HG03571 (cell line): ENCODE measurements at regions not wholly inside any gene's neighbourhood (a gene's known extent, or its start where the extent isn't known, plus 50 kb on each side); places are given as distances from the start of the nearest gene placed in this dataset.
"Not testable (repeated sequence)": the region's sequence is repeated elsewhere in the genome, so short reads cannot be mapped to it uniquely, and the experiment has no call there.

Experiments used
- ATAC-seq: cut with Tn5 transposase; IDR thresholded peaks from one replicate; pipeline ENCODE4 v1.9.1; 2021; ENCODE audit not compliant: unreplicated experiment

GRCh38 chr3:28139288-28139687 lies 102.1 kb upstream of the CMC1 start:
- ATAC-seq = no peak

- no peak for ATAC-seq
These were observed 101.3 kb upstream of the CMC1 start for GRCh38 chr3:28139967-28140634.

GRCh38 chr3:28140664-28141063 lies 100.8 kb upstream of the CMC1 start:
- no peak for ATAC-seq

DNA sequence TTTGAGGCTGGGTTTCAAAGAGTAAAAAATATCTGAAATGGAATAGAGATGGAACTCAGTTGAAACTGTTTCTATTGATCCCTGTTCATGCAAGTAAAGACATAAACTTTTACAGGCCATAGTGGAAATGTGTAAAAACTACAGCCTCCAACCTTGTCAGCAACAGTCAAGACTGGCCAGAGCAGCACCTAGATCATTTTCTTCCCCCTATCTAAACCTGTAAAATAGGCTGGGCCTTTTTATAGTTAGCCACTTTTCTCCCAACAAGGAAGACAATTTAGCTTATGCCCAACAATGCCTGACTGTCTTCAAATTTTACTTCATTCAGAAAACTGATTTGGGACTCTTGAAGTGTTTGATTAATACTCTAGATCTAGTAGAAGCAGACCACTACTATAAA lies 91.5 kb upstream of the CMC1 start:
- ATAC-seq = no peak

DNA sequence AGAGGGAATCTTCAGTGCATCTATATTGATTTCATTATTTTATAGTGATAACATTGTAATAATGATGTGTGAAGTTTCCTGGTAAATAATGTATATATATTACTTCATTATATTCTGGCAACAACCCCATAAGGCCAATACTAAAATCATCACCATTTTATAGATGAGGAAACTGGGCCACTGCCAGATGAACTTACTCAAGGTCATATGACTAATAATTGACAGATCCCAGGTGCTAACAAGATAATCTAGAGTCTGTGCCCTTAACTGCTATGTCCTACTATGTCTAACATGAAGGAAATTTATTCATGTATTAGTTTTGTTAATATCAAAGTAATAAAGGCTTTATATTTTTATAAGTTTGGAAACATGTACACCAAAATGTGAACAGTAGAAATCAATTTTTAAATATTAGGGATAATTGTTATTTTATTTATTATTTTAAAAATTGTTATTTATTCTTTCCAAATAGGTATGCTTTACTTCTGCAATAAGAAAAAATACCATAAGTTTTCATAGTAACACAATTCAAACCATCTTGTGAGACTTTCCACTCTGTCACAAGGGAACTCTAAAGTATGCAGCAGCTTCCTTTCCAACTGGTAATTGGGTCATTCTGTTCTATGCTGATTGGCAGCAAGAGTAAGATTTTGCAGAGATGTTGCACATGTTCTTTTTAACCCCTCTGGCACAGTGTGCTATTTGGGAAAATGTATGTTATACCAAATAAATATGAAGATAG lies 90.8 kb upstream of the CMC1 start:
- no peak for ATAC-seq

- no peak for ATAC-seq
These were observed 90.2 kb upstream of the CMC1 start for GRCh38 chr3:28151207-28151550.

DNA sequence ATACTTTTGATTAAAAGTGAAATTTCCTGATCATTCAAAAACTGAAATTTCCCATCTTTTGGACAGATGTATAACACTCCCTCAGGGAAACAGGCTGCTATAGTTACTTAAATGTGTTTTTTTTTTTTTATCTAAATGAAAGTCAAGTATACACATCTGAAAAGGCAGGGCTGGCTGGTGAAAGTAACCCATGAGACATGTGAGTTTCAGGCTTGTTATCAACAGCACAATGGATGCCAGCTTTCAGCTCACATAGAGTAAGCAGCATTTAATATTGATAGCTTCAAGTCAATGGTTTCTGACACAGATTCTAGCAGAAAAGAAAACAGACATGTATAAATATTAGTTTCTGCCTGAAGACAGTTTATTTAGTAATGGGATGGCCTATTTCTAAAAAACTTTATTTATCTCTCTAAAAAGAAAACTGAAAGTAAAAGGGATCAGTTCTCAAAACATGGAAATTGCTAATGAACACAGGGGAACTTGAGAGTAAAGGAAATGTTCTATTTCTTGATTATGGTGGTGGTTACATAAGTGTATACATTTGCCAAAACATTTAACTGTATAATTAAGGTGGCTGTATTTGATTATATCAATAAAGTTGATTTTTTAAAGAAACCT lies 89.7 kb upstream of the CMC1 start:
- no peak for ATAC-seq

DNA sequence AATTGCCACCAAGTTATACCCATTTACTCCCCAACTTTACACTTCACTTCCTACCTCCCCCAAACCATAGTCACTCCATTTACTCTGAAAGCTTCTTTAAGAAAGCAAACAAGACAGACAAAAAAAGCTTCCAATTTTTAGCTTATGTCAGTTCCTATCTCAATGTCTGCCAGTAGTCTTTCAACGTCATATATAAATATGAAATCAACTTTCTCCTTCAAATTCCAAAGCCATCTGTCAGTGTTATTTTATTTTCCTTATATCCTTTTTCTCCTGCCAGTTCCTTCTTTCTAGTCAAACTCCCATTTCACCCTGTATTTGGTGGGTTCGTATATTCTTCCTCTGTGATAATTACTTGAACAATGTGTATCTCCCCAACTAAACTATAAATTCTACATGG lies 85.8 kb upstream of the CMC1 start:
- ATAC-seq = no peak

GRCh38 chr3:28156599-28156998 lies 84.8 kb upstream of the CMC1 start:
- ATAC-seq = not testable (repeated sequence)

GRCh38 chr3:28171962-28172361 lies 69.5 kb upstream of the CMC1 start:
- no peak for ATAC-seq

- no peak for ATAC-seq
These were observed 68.7 kb upstream of the CMC1 start for GRCh38 chr3:28172748-28173147.

- no peak for ATAC-seq
These were observed 67.6 kb upstream of the CMC1 start for GRCh38 chr3:28173836-28174235.

- no peak for ATAC-seq
These were observed 54.7 kb upstream of the CMC1 start for GRCh38 chr3:28186748-28187147.

GRCh38 chr3:28188686-28189085 lies 52.7 kb upstream of the CMC1 start:
- ATAC-seq = no peak

DNA sequence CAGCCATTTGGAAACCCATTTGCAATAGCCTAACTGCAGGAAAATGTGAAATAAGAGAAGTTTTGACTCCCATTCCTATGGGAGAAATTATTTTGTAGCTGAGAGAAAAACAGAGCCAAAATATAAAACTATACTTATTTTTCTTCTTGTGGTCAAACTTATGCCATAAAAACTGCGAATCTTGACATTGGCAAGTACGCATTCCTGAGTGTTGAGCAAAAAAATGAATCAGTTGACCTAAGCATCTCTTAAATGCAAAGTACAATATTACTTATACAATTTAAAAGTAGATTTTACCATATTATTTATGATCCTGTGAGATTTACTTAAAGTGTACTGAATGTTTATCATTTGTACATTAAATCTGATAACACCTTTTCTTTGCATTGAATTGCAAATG lies 50.1 kb upstream of the CMC1 start:
- ATAC-seq = no peak
